B cell (primary cell): ENCODE measurements at regions not wholly inside any gene's neighbourhood (a gene's known extent, or its start where the extent isn't known, plus 50 kb on each side); places are given as distances from the start of the nearest gene placed in this dataset.

Experiments used
- CTCF ChIP-seq: fragments of 200-600 bp; IDR thresholded peaks from one replicate; pipeline ENCODE4 v1.8.0; 2022; ENCODE audit warnings: antibody characterized with exemption, mild to moderate bottlenecking
- EZH2 ChIP-seq: IDR thresholded peaks from 2 replicates; pipeline ENCODE4 v1.6.1; 2012; ENCODE audit warnings: borderline replicate concordance, low read depth, mild to moderate bottlenecking, moderate library complexity, low read length; ENCODE audit not compliant: insufficient read depth, poor library complexity, severe bottlenecking

DNA sequence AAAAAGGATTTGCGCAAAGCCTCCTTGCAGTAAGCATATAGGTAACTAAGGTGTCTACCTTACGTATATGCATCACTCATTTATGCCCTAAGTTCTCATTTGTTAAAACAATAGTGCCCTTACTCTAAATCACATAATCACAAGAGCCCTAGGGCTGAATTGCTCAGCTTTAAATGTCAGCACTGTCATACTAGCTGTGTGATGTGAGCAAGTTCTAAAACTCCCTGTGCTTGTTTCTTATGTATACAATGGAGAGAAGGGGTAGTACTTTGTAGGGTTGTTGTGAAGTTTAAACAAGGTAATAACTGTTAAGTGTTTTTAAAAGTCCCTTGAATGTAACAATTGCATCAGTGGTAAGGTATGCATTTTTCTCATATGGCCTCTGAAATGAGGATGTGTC lies 169.5 kb upstream of the DMRT1 start:
- TF ChIP-seq CTCF = no peak
- no peak for TF ChIP-seq EZH2
